SK-N-MC (cell line): ENCODE measurements at regions not wholly inside any gene's neighbourhood (a gene's known extent, or its start where the extent isn't known, plus 50 kb on each side); places are given as distances from the start of the nearest gene placed in this dataset.

Source experiments
- DNase-seq: peaks from one replicate; pipeline ENCODE4 v3.0.0-alpha.2; 2011; ENCODE audit warnings: low read depth, low spot score
- H3K27ac ChIP-seq: fragments of 200-600 bp; sonication (generic); 2 replicates; pipeline ENCODE4 v1.5.1; 2016; ENCODE audit warnings: mixed run types
- H3K36me3 ChIP-seq: fragments of 200-600 bp; sonication (generic); 2 replicates; pipeline ENCODE4 v1.6.1; 2017; ENCODE audit warnings: antibody characterized with exemption, low read length, mixed read lengths; ENCODE audit not compliant: insufficient read depth
- H3K4me3 ChIP-seq: fragments of 200-600 bp; sonication (generic); 2 replicates; pipeline ENCODE4 v1.5.1; 2016
- H3K9ac ChIP-seq: fragments of 200-600 bp; sonication (generic); 2 replicates; pipeline ENCODE4 v1.8.0; 2017; ENCODE audit warnings: mixed run types, mixed read lengths; ENCODE audit not compliant: insufficient read length
- H3K9me3 ChIP-seq: fragments of 200-600 bp; sonication (generic); 2 replicates; pipeline ENCODE4 v1.6.1; 2017; ENCODE audit warnings: low read depth, mild to moderate bottlenecking, antibody characterized with exemption, low read length, moderate library complexity, mixed read lengths
- EZH2 ChIP-seq: fragments of 200-600 bp; sonication (generic); IDR thresholded peaks from one replicate; pipeline ENCODE4 v1.6.1; 2017; ENCODE audit warnings: antibody characterized with exemption
- FOXP2 ChIP-seq: optimal IDR thresholded peaks from 2 replicates; pipeline ENCODE3; 2011; ENCODE audit warnings: mild to moderate bottlenecking, moderate library complexity; ENCODE audit not compliant: insufficient read depth; ENCODE audit errors: extremely low read length, control extremely low read depth
- POLR2AphosphoS5 ChIP-seq: IDR thresholded peaks from 2 replicates; pipeline ENCODE4 v1.6.1; 2012; ENCODE audit warnings: mild to moderate bottlenecking, low read depth, low read length, borderline replicate concordance

DNA sequence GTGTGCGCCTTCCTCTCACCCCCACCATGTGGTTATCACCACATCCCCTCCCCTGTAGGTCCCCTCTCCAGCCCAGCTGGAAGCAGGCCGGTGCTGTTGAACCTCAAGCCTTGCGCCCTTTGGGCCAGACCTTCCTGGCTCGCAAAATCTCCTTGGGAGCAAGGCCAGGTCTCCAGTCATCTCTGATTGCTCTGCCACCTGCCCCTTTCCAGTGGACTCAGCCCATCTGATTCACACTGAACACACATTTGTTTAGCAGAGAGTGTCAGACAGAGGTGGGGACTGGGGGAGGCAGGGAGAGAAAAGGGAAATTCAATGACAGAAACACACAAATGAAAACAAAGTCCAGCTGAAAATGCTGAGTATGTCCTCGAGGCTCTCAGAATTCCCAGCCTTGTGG is 119.4 kb downstream of the TPRA1 start:
- Histone ChIP-seq H3K4me3 (no peak overlapping the region), H3K9ac (no peak overlapping the region), H3K27ac (no peak overlapping the region), H3K36me3 (no peaks in the 10 kb centered on the region), H3K9me3 (no peaks in the 10 kb centered on the region)
- no peak for DNase-seq
- TF ChIP-seq EZH2 (no peak), FOXP2 (no peak)

DNA sequence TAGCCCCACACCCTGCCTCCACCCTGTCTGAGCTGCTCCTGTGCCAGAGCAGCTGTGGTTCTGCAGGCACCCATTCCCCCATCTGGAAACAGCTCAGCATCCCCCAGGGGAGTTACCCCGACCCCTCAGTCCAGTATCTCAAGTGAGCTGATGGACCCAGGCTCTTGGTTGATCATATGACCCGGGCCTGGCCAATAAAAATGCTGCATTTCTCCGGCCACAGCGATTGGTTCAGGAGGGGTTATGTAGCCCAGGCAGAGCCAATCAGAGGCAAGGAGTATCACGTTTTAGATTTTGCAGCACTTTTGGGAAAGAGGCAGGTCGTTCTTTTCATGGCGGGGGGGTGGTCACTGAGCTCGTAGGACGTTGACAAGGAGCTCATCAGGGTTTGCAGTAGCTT is 120.8 kb downstream of the TPRA1 start:
- H3K4me3 ChIP-seq: no peak overlapping the region
- TF ChIP-seq EZH2 (no peak), POLR2AphosphoS5 (no peak), FOXP2 (no peak)
- H3K36me3 ChIP-seq: no peaks in the 10 kb centered on the region
- DNase-seq: no peak
- no peak overlapping the region for H3K27ac ChIP-seq
- H3K9ac ChIP-seq: no peak overlapping the region
- no peaks in the 10 kb centered on the region for H3K9me3 ChIP-seq

- Histone ChIP-seq H3K9ac (no peak overlapping the region), H3K9me3 (no peaks in the 10 kb centered on the region), H3K27ac (no peak overlapping the region), H3K36me3 (no peaks in the 10 kb centered on the region), H3K4me3 (no peak overlapping the region)
- TF ChIP-seq FOXP2: no peak
- DNase-seq: no peak
Measured at GRCh38 chr3:127467391-127467790, 123.1 kb downstream of the TPRA1 start.

GRCh38 chr3:127464642-127465041 is 125.9 kb downstream of the TPRA1 start:
- Histone ChIP-seq H3K9me3 (no peaks in the 10 kb centered on the region), H3K36me3 (no peaks in the 10 kb centered on the region), H3K4me3 (no peak overlapping the region), H3K27ac (no peak overlapping the region), H3K9ac (no peak overlapping the region)
- DNase-seq: no peak
- TF ChIP-seq EZH2 (no peak), POLR2AphosphoS5 (no peak), FOXP2 (no peak)

GRCh38 chr3:127462111-127462655 is 128.3 kb downstream of the TPRA1 start:
- Histone ChIP-seq H3K9me3 (no peaks in the 10 kb centered on the region), H3K9ac (no peak overlapping the region)
- no peak for DNase-seq

DNA sequence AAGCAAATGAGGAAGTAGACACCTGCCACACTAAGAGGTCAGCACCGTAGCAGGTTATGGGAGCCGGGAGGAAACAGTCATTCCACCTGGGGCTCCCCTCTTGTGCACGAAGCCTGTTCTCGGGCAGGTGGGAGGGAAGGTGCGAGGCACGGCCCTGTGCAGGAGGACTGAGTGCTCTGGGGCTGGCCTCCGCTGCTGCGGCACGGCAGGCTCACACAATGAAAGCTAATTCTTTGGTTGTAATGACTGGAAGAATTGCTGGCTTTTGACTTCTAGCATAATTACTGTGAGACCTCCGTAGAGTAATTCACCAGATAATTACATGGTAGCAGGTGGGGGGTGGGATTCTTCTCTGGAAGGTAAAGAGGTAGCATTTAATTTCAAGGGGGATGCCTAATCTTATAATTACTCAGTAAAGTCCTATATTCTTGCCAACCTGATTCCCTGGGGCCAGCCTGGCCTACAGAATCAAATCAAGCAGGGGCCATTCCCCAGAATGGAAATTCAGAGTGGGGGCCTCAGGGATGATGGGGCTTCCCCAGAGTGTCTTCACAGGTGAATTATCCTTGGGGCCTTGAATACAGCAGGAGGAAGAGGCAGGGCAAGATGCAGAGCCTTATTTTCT is 129.1 kb downstream of the TPRA1 start:
- Histone ChIP-seq H3K4me3 (no peak overlapping the region), H3K27ac (no peak overlapping the region), H3K9me3 (no peaks in the 10 kb centered on the region), H3K36me3 (no peaks in the 10 kb centered on the region), H3K9ac (no peak overlapping the region)
- TF ChIP-seq FOXP2 (no peak), POLR2AphosphoS5 (no peak), EZH2 (no peak)
- no peak for DNase-seq

More at GRCh38 chr3:127462111-127462655, 128.3 kb downstream of the TPRA1 start:
- Histone ChIP-seq H3K27ac (no peak overlapping the region), H3K36me3 (no peaks in the 10 kb centered on the region), H3K4me3 (no peak overlapping the region)
- TF ChIP-seq POLR2AphosphoS5: no peak
- no peak for TF ChIP-seq FOXP2
- no peak for TF ChIP-seq EZH2

DNA sequence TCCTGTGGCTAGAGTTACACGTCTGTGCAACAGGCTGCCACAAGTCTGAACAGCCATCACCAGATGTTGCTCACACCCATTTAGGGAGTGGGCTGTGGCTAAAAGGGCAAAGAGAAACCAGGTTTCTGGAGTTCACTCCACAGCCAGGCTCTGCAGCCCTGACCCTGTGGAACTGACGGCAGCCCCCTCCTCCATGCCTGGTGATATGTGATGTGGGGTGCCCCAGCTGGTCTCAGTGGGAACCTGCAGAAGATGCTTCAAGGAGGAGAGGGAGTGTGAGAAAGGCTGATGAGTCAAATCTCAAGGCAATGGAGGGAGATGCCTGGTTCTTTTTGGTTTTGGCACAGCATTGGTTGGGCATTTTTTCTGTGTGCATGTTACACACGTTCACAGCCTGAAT is 130.6 kb downstream of the TPRA1 start:
- no peaks in the 10 kb centered on the region for H3K9me3 ChIP-seq
- H3K4me3 ChIP-seq: no peak overlapping the region
- no peak for DNase-seq
- no peak overlapping the region for H3K27ac ChIP-seq
- no peak overlapping the region for H3K9ac ChIP-seq
- no peaks in the 10 kb centered on the region for H3K36me3 ChIP-seq
- TF ChIP-seq EZH2: no peak

DNA sequence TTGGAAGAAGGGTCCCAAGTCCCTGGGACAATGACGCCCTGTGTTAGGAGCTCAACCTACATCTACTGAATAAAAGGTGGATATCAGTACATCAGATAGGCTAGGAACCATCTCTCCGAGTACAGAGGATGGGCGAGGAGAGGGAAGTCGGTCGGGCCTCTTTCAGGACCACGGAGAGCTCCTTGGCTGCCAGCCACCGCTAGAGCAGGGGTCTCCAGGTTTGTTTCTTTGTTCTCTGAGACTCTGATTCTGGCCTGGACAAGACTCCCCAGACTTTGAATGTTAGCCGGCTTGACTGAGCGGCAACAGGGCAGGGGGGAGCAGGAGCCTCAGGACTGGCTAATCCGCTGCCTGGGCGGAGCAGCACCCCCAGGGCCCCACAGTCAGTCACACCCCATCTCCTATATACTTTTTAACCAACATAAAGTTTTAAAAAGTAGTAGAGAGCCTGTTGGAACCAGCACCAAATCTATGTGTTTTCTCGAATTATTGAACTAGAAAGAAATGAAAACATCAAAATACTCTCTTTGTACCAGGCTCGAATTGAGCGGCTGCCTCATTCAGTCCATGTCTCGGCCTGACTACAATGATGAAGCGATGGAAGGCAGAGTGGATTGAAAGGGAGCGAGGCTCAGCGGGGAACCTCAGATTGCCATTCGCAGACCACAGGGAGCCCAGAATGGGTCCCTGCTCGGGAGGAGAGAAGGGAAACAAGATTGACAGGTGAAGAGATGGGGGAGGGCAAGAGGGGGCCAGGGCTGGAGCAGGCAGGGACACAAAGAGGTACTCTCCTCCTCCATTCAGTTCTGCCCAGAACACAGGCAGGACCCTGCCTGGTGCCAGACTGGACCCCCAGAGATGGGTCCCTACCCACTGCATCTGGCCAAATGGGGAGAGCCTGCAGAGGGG is 131.6 kb downstream of the TPRA1 start:
- Histone ChIP-seq H3K36me3 (no peaks in the 10 kb centered on the region), H3K4me3 (no peak overlapping the region), H3K9ac (no peak overlapping the region), H3K9me3 (no peaks in the 10 kb centered on the region), H3K27ac (no peak overlapping the region)
- no peak for DNase-seq
- TF ChIP-seq POLR2AphosphoS5: no peak
- no peak for TF ChIP-seq FOXP2
- TF ChIP-seq EZH2: no peak
